Esophagus mucosa (tissue), 1 donor: ENCODE measurements at regions not wholly inside any gene's neighbourhood (a gene's known extent, or its start where the extent isn't known, plus 50 kb on each side); places are given as distances from the start of the nearest gene placed in this dataset.
"Not testable (repeated sequence)": the region's sequence is repeated elsewhere in the genome, so short reads cannot be mapped to it uniquely, and the experiment has no call there.

Experiments used
- ATAC-seq: fragments of 200-7000 bp; cut with Tn5 transposase; one replicate; pipeline ENCODE4 v1.9.1; 2020
- donor health status: DM: yes; HTN: yes; CAD: no.

DNA sequence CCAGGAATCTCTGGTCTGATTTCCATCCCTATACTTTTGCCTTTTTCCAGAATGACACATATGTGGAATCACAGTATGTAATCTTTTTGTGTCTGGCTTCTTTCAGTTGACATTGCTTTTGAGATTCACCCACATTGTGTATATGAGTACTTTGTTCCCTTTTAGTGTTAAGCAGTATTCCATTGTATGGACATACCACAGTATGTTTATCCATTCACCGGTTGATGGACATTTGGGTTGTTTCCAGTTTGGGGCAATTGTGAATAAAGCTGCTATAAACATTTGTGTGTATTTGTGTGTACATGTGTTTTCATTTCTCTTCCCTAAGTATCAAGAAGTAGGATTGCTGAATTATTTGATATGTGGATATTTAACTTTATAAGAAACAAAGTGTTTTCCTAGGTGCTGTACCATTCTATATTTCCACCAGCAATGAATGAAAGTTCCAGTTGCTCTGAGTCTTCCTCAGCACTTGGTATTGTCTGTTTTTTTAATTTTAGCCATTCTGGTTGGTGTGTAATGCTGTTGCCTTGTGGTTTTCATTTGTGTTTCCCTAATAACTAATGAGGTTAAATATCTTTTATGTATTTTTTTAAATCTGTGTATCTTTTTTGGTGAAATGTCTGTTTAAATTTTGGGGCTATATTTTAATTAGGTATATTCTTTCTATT lies 203.5 kb upstream of the HAAO start:
- no peak for ATAC-seq

DNA sequence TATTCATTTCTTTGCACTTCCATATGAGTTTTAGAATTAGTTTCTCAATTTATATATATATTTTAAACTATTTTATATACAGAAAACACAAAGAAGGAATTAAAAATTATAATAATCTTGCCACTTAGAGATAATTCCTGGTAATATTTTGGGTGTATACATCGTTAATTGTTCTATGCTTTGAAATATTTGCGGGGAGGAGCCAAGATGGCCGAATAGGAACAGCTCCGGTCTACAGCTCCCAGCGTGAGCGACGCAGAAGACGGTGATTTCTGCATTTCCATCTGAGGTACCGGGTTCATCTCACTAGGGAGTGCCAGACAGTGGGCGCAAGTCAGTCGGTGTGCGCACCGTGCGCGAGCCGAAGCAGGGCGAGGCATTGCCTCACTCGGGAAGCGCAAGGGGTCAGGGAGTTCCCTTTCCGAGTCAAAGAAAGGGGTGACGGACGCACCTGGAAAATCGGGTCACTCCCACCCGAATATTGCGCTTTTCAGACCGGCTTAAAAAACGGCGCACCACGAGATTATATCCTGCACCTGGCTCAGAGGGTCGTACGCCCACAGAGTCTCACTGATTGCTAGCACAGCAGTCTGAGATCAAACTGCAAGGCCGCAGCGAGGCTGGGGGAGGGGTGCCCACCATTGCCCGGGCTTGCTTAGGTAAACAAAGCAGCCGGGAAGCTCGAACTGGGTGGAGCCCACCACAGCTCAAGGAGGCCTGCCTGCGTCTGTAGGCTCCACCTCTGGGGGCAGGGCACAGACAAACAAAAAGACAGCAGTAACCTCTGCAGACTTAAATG lies 197.1 kb upstream of the HAAO start:
- ATAC-seq = not testable (repeated sequence)

GRCh38 chr2:42988055-42988454 lies 195.7 kb upstream of the HAAO start:
- ATAC-seq = not testable (repeated sequence)

DNA sequence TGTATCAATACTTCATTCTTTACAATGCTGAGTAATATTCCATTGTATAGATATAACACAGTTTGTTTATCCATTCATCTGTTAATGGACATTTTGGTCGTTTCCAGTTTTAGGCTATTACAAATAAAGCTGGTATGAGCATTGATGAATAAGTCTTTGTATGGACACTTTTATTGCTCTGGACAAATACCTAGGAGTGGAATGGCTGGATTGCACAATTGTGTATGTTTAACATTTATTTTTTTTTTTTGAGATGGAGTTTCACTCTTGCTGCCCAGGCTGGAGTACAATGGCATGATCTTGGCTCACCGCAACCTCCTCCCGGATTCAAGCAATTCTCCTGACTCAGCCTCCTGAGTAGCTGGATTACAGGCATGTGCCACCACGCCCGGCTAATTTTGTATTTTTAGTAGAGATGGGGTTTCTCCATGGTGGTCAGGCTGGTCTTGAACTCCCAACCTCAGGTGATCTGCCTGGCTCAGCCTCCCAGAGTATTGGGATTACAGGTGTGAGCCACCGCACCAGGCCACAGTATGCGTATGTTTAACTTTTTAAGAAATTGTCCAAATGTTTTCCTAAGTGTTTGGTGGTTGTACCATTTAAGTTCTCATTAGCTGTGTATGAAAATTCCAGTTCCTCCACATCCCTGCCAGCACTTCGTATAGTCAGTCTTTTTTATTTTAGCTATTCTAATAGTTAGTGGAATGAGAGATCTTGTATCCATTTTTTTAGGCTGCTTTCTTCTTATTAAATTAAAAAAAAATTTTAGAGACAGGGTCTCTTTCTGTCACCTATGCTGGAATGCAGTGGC lies 194.9 kb upstream of the HAAO start:
- peak; percentile 70 for ATAC-seq

DNA sequence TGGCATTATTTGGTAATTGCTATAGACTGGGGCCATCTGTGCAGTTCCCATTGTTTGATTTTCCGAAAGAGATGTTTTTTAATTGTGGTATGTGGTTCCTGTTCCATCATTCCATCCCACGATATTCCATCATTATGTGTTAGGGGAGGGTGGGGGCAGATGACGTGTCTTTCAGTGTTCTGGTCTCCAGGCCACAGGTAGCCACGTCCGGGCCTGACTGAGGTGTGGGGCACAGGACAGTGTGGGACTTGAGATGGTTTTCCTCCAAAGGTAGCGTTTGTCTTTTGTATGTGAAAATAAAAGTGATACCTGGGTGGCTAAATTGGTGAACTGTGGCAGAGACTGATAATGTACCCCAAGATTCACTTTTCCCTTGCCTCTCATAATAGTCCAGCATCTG lies 192.2 kb upstream of the HAAO start:
- no peak for ATAC-seq

DNA sequence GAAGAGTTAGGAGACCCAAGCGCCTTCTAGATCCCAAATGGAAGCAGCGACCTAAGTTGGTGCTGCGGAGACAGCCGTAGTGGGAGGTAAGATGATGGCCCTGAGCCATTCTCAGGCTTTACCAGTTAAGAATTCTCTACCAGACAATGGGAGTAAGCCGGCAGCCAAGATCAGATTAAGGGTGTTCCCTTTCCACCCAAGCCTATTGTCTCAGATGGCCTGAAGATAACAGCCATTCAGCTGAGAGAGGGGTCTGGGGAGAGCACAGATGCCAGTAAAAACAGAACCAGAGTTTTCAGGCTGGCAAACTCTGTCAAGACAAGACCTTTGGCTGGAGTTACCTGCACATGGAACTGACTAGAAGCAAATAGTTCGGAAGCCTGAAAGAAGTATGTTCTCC lies 191.7 kb upstream of the HAAO start:
- no peak for ATAC-seq

GRCh38 chr2:42980764-42981416 lies 188.5 kb upstream of the HAAO start:
- ATAC-seq = no peak

GRCh38 chr2:42979870-42980763 lies 187.7 kb upstream of the HAAO start:
- ATAC-seq = no peak

DNA sequence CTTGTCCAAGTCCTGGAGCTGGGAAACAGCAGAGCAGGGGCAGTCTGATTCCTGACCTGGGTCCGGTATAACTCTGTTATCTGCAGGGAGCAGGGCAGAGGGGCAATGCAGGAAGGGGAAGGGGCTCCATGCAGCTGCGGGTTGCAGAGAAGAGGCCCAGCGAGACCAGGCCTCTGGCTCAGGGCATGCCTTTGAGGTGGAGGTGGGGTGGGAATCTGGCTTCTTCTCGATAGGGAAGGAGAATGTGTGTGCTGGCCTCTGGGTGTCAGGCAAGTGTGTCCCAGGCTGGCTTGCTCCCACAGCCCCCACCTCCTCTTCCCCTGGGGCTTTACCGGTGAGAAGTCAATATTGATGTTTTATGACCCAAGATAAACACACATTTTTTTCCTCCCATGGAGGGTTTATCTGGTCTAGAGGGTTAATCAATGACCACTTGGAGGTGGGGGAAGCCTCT lies 187.1 kb upstream of the HAAO start:
- ATAC-seq = no peak

DNA sequence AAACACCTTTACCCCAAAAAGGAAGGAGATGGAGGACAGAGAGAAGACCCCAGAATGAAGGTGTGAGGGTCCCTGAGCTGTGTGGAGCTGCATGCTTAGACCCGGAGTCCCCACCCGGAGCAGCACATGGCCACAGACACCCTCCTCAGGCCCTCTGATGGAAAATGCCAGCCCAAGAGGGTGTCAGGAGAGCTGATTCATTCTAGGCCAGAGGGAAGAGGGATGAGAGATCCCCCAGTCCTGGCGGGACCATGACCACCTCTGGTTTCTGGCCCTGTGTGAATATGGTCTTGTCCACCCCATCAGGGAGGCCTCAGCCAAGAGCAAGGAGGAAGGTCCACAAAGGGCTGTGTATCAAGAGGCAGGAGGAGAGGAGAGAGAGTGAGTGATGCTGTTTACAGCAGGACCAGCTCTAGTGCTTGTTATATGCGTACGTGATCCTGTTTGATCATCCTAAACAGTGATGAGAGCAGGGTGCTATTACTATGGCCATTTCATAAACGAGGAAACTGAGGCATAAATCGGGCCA lies 186.6 kb upstream of the HAAO start:
- no peak for ATAC-seq

- ATAC-seq = no peak
Measured at GRCh38 chr2:42978175-42978886, 185.9 kb upstream of the HAAO start.

- ATAC-seq = no peak
Measured at GRCh38 chr2:42977270-42978174, 185.1 kb upstream of the HAAO start.

DNA sequence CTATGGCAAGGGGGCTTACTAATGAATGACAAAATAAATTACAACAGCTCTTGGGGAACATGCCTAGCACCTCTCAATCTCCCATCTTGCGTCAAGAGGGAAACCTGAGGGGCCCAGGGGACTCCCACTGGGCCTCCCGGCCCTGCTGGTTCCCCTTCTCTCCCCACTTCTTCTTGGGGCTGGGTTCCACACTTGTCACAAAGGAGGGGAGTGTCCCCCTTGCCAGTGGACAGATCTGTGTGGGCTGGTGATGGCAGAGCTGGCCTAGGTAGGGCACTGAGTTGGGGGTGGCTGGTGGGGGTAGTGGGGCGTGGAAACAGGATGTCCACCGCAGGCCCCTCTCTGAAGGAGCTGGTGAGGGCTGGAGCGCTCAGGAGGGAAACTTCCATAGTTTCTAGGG lies 184.0 kb upstream of the HAAO start:
- ATAC-seq = no peak

DNA sequence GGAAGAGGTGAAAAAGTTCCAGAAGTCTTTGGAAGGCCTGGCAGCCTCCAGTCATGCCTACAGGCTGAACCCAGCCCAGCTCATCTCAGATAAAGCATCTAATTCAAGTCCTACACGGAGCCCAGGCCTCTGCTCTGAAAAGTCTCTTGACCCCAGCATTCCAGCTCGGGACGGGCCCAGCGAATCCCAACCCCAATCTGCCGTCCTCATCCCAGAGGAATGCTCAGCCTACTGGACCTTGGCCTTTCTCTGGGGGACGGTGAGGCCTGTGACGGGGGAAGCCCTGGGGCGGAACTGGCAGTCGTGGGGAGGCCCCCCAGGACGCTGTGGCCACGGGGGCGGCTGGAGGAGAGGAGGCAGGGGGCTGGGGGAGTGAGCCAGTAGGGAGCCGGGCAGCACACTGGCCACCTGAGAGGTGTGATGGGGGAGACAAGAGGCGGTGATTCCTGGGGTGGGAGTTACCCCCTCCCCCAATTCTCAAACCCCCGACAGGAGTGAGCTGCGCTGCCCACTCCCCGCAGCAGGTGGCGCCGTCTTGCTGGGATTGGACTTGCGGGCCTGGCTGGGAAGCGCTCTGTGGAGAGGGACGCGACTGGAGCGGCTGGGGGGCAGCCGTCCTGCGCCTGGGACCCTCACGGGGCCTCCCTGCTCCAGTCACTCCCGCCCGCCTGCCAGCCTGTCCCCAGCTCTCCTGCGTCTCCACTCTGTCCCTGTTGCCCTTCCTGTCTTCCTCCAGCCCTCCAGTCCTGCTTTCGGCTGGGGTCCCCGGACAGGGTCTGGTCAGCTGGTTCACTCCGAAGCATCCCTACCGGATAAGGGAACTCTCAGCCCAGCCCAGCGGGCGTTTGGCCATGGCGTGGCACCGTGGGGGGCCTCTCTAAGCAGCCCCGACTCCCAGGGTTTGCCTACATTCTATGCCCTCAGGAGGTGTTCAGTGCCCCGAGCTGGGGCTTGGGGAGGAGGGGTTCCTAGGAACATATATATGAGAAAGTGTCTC lies 182.6 kb upstream of the HAAO start:
- ATAC-seq = peak; percentile 73

DNA sequence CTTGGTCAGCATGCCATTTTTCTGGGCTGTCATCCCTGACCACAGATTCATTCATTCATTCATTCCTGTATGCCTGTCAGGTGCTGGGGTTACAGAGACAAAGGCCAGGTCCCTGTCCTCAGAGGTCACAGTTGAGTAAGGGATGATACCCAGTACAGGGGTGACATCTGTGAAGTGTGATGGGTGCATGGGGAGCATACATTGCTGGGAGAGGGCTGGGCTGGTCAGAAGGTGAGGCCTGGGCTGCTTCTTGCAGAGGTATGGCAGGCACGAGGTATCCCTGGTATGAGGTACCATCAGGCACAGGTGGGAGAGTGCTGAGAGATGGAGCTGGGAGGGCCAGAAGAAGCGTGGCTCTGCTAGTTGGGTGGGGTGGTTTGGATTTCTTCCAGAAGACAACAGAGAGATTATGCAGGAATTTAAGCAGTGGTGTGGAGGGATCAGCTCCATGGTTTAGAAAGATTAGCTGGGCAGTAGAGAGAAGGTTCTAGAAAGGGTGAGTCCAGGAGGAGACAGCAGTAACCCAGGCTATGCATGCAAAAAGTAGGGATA lies 181.9 kb upstream of the HAAO start:
- no peak for ATAC-seq

GRCh38 chr2:42973726-42974125 lies 181.3 kb upstream of the HAAO start:
- no peak for ATAC-seq

GRCh38 chr2:42972933-42973516 lies 180.6 kb upstream of the HAAO start:
- not testable (repeated sequence) for ATAC-seq
